ENCODE measurements at regions not wholly inside any gene's neighbourhood (a gene's known extent, or its start where the extent isn't known, plus 50 kb on each side); places are given as distances from the start of the nearest gene placed in this dataset.

GRCh38 chr5:33235304-33235703, 205.5 kb upstream of the TARS1 start:
- Mint-ChIP-seq H3K27ac (no peak overlapping the region), H3K9me3 (no peaks in the 10 kb centered on the region), H3K36me3 (ENCODE audit: low read depth) (no peaks in the 10 kb centered on the region), H3K27me3 (ENCODE audit: low read depth, poor library complexity) (peaks cover 5% of the 10 kb centered on the region), H3K4me3 (no peak overlapping the region), H3K4me1 (peaks cover 7% of the 10 kb centered on the region)
- no peak for TF ChIP-seq CTCF (IDR thresholded peaks at IDR 0.05)
- DNase-seq, result no peak

- no peaks in the 10 kb centered on the region for H3K36me3 Mint-ChIP-seq (ENCODE audit: low read depth)
- no peak for DNase-seq
- peaks cover 7% of the 10 kb centered on the region for H3K4me1 Mint-ChIP-seq
- TF ChIP-seq CTCF (IDR thresholded peaks at IDR 0.05), result no peak
- H3K27me3 Mint-ChIP-seq (ENCODE audit: low read depth, poor library complexity), result peaks cover 5% of the 10 kb centered on the region
- no peaks in the 10 kb centered on the region for H3K9me3 Mint-ChIP-seq
- H3K27ac Mint-ChIP-seq, result no peak overlapping the region
- no peak overlapping the region for H3K4me3 Mint-ChIP-seq
Measured at GRCh38 chr5:33235824-33236223, 204.9 kb upstream of the TARS1 start.

GRCh38 chr5:33237471-33237870, 203.3 kb upstream of the TARS1 start:
- TF ChIP-seq CTCF (IDR thresholded peaks at IDR 0.05), result no peak
- no peak for DNase-seq
- H3K4me1 Mint-ChIP-seq, result peaks cover 7% of the 10 kb centered on the region
- no peak overlapping the region for H3K27ac Mint-ChIP-seq
- H3K9me3 Mint-ChIP-seq, result no peaks in the 10 kb centered on the region
- H3K36me3 Mint-ChIP-seq (ENCODE audit: low read depth), result no peaks in the 10 kb centered on the region
- peaks cover 5% of the 10 kb centered on the region for H3K27me3 Mint-ChIP-seq (ENCODE audit: low read depth, poor library complexity)
- H3K4me3 Mint-ChIP-seq, result no peak overlapping the region

- Mint-ChIP-seq H3K27ac (no peak overlapping the region), H3K27me3 (ENCODE audit: low read depth, poor library complexity) (peaks cover 5% of the 10 kb centered on the region), H3K36me3 (ENCODE audit: low read depth) (no peaks in the 10 kb centered on the region), H3K4me3 (no peak overlapping the region), H3K4me1 (peaks cover 7% of the 10 kb centered on the region), H3K9me3 (no peaks in the 10 kb centered on the region)
- no peak for TF ChIP-seq CTCF (IDR thresholded peaks at IDR 0.05)
- DNase-seq, result no peak
Measured at GRCh38 chr5:33238826-33239695, 201.7 kb upstream of the TARS1 start.

GRCh38 chr5:33240558-33240957, 200.2 kb upstream of the TARS1 start:
- Mint-ChIP-seq H3K4me1 (peaks cover 7% of the 10 kb centered on the region), H3K27me3 (ENCODE audit: low read depth, poor library complexity) (peaks cover 5% of the 10 kb centered on the region)

More at GRCh38 chr5:33240558-33240957, 200.2 kb upstream of the TARS1 start:
- no peak for DNase-seq
- no peak overlapping the region for H3K4me3 Mint-ChIP-seq
- no peaks in the 10 kb centered on the region for H3K9me3 Mint-ChIP-seq
- no peak for TF ChIP-seq CTCF (IDR thresholded peaks at IDR 0.05)
- no peaks in the 10 kb centered on the region for H3K36me3 Mint-ChIP-seq (ENCODE audit: low read depth)
- no peak overlapping the region for H3K27ac Mint-ChIP-seq

Measured in nephron progenitor cell (in vitro differentiated cells).